HCT116 (cell line): ENCODE measurements at regions not wholly inside any gene's neighbourhood (a gene's known extent, or its start where the extent isn't known, plus 50 kb on each side); places are given as distances from the start of the nearest gene placed in this dataset.

Experiments
- ATAC-seq: fragments of 200-7000 bp; cut with Tn5 transposase; 2 replicates; pipeline ENCODE4 v1.9.1; 2020; ENCODE audit warnings: mild to moderate bottlenecking, moderate library complexity
- BruUV-seq: library from RNA; stranded (reverse); fragments of 400-500 nt; replicated peaks from 2 replicates; lab custom pipeline; 2021; lab: Mats Ljungman, UMichigan
- CTCF ChIA-PET: fragments of 300-600 bp; sonication (Branson Sonifier 250); formaldehyde crosslinking; loops from one replicate; lab custom pipeline; 2021; ENCODE audit warnings: antibody characterized with exemption; lab: Charles Lee
- POLR2A ChIA-PET: fragments of 300-600, 350-600 bp; sonication (Branson Sonifier 250); formaldehyde crosslinking; loops from one replicate; lab custom pipeline; 2021; ENCODE audit warnings: antibody characterized with exemption; lab: Charles Lee
- RAD21 ChIA-PET, 2 experiments: fragments of 300-600 bp; sonication (Branson Sonifier 250); formaldehyde crosslinking; loops; one replicate each; lab custom pipeline; 2023; ENCODE audit warnings: low total read pairs in 2 of 2; ENCODE audit not compliant: uncharacterized antibody in 2 of 2, unreplicated experiment in 2 of 2, low non-redundant PET in 1 of 2; lab: Charles Lee
- DNase-seq: peaks from one replicate; pipeline ENCODE4 v3.0.0-alpha.2; 2010; ENCODE audit warnings: low read depth, low spot score
- H2AFZ ChIP-seq: fragments of 200-600 bp; shearing (Covaris generic), sonication (generic); 2 replicates; pipeline ENCODE4 v1.6.1; 2017; ENCODE audit warnings: low read depth, mixed run types, mixed read lengths, antibody characterized with exemption, low read length; ENCODE audit not compliant: poor library complexity, severe bottlenecking
- H3K27ac ChIP-seq: 2 replicates; pipeline ENCODE4 v1.5.1; 2012; ENCODE audit warnings: low read depth, low read length
- H3K27me3 ChIP-seq: fragments of 200-600 bp; sonication (generic); 2 replicates; pipeline ENCODE4 v1.6.1; 2016; ENCODE audit warnings: mixed run types, low read length, mixed read lengths; ENCODE audit not compliant: insufficient read depth
- H3K36me3 ChIP-seq, 2 experiments: fragments of 200-500 bp in 1 of 2; fragments of 200-600 bp in 1 of 2; sonication (Bioruptor generic) in 1 of 2; sonication (generic) in 1 of 2; 2 replicates each; pipeline versions ENCODE4 v1.5.1 to v1.6.1; 2014 to 2016; ENCODE audit warnings: low read length in 2 of 2, inconsistent platforms in 1 of 2, mixed read lengths in 1 of 2, mixed run types in 1 of 2; ENCODE audit not compliant: insufficient read depth in 2 of 2, control insufficient read depth in 1 of 2
- H3K4me1 ChIP-seq, 2 experiments: fragments of 200-600 bp in 1 of 2; sonication (generic) in 1 of 2; 2 replicates each; pipeline versions ENCODE4 v1.5.1 to v1.6.1; 2012 to 2017; ENCODE audit warnings: low read length in 2 of 2, inconsistent platforms in 1 of 2, mild to moderate bottlenecking in 1 of 2, mixed read lengths in 1 of 2, mixed run types in 1 of 2, moderate library complexity in 1 of 2; ENCODE audit not compliant: insufficient read depth in 2 of 2, control insufficient read depth in 1 of 2
- H3K4me2 ChIP-seq: fragments of 200-600 bp; sonication (generic); 2 replicates; pipeline ENCODE4 v1.6.1; 2017; ENCODE audit warnings: mixed run types, low read length, mixed read lengths
- H3K4me3 ChIP-seq, 2 experiments: fragments of 200-600 bp in 1 of 2; sonication (generic) in 1 of 2; replicated peaks in 1 of 2; 2 replicates each; pipeline ENCODE4 v1.5.1; 2011 to 2016; ENCODE audit warnings: low read length in 2 of 2, control low read depth in 1 of 2, low read depth in 1 of 2, mild to moderate bottlenecking in 1 of 2, mixed read lengths in 1 of 2, mixed run types in 1 of 2
- H3K79me2 ChIP-seq: fragments of 200-600 bp; sonication (generic); 2 replicates; pipeline ENCODE4 v1.6.1; 2017; ENCODE audit warnings: mild to moderate bottlenecking, mixed run types, low read length, moderate library complexity, mixed read lengths; ENCODE audit not compliant: insufficient read depth
- H3K9ac ChIP-seq: fragments of 200-600 bp; sonication (generic); 2 replicates; pipeline ENCODE4 v1.6.1; 2016; ENCODE audit warnings: low read length, mixed read lengths
- H3K9me2 ChIP-seq: fragments of 200-600 bp; sonication (generic), shearing (Covaris generic); 2 replicates; pipeline ENCODE4 v1.6.1; 2017; ENCODE audit warnings: mixed run types, mild to moderate bottlenecking, moderate library complexity; ENCODE audit not compliant: insufficient read depth
- H3K9me3 ChIP-seq, 2 experiments: fragments of 200-500 bp in 1 of 2; fragments of 200-600 bp in 1 of 2; sonication (Bioruptor generic) in 1 of 2; sonication (generic) in 1 of 2; 2 replicates each; pipeline ENCODE4 v1.6.1; 2014 to 2017; ENCODE audit warnings: low read length in 2 of 2, mixed read lengths in 2 of 2, inconsistent platforms in 1 of 2, low read depth in 1 of 2, mild to moderate bottlenecking in 1 of 2, mixed run types in 1 of 2, moderate library complexity in 1 of 2; ENCODE audit not compliant: control insufficient read depth in 1 of 2, insufficient read depth in 1 of 2
- H4K20me1 ChIP-seq: fragments of 200-600 bp; sonication (generic), shearing (Covaris generic); 2 replicates; pipeline ENCODE4 v1.6.1; 2017; ENCODE audit warnings: mixed run types, mild to moderate bottlenecking, moderate library complexity; ENCODE audit not compliant: insufficient read depth
- CBX3 ChIP-seq: IDR thresholded peaks from 2 replicates; pipeline ENCODE4 v1.6.1; 2012; ENCODE audit warnings: low read depth
- CEBPB ChIP-seq: IDR thresholded peaks from 2 replicates; pipeline ENCODE4 v1.6.1; 2012; ENCODE audit warnings: low read depth
- CTCF ChIP-seq, 3 experiments: fragments of 200-600 bp in 1 of 3; sonication (generic) in 1 of 3; IDR thresholded peaks in 2 of 3; conservative IDR thresholded peaks in 1 of 3; 2 replicates each; pipeline ENCODE4 v1.5.1; 2012 to 2017; ENCODE audit warnings: low read depth in 2 of 3, low read length in 2 of 3, antibody characterized with exemption in 1 of 3, borderline replicate concordance in 1 of 3, control low read depth in 1 of 3, mild to moderate bottlenecking in 1 of 3, mixed read lengths in 1 of 3, mixed run types in 1 of 3, moderate library complexity in 1 of 3; ENCODE audit not compliant: insufficient read depth in 1 of 3
- EGR1 ChIP-seq: IDR thresholded peaks from 2 replicates; pipeline ENCODE4 v1.6.1; 2012; ENCODE audit warnings: low read depth
- EZH2phosphoT487 ChIP-seq: fragments of 200-600 bp; IDR thresholded peaks from 2 replicates; pipeline ENCODE4 v1.6.1; 2018; ENCODE audit warnings: antibody characterized with exemption, borderline replicate concordance
- FOSL1 ChIP-seq: IDR thresholded peaks from 2 replicates; pipeline ENCODE4 v1.6.1; 2012; ENCODE audit warnings: low read depth
- JUND ChIP-seq: IDR thresholded peaks from 2 replicates; pipeline ENCODE4 v1.6.1; 2012
- POLR2A ChIP-seq: IDR thresholded peaks from 2 replicates; pipeline ENCODE4 v1.7.0; 2011; ENCODE audit warnings: borderline replicate concordance; ENCODE audit not compliant: insufficient read depth, insufficient read length; ENCODE audit errors: extremely low read depth
- REST ChIP-seq: IDR thresholded peaks from 2 replicates; pipeline ENCODE4 v1.6.1; 2012; ENCODE audit warnings: low read depth
- SP1 ChIP-seq: IDR thresholded peaks from 2 replicates; pipeline ENCODE4 v1.6.1; 2012; ENCODE audit warnings: low read depth
- TCF7L2 ChIP-seq: IDR thresholded peaks from 2 replicates; pipeline ENCODE4 v1.7.0; 2011; ENCODE audit warnings: borderline replicate concordance, inconsistent platforms; ENCODE audit not compliant: insufficient read depth, insufficient read length; ENCODE audit errors: extremely low read depth
- YY1 ChIP-seq: IDR thresholded peaks from 2 replicates; pipeline ENCODE4 v1.6.1; 2011; ENCODE audit warnings: low read length, low read depth, moderate library complexity, mild to moderate bottlenecking; ENCODE audit not compliant: insufficient replicate concordance; ENCODE audit errors: extremely low read depth
- ZNF274 ChIP-seq: fragments of 200-500 bp; sonication (Bioruptor generic); IDR thresholded peaks from 2 replicates; pipeline ENCODE4 v1.6.1; 2014; ENCODE audit warnings: mild to moderate bottlenecking, low read depth, low read length, inconsistent platforms
- intact Hi-C: fragments of 100-400 bp; cut with micrococcal nuclease; formaldehyde crosslinking; loops from 2 replicates; pipeline ENCODE4 v1.10.0; 2022

- Histone ChIP-seq H2AFZ (no peak overlapping the region), H3K27me3 (no peaks in the 10 kb centered on the region), H4K20me1 (no peaks in the 10 kb centered on the region), H3K4me3 (no peak overlapping the region), H3K9me3 (no peaks in the 10 kb centered on the region), H3K36me3 (no peaks in the 10 kb centered on the region), H3K27ac (no peak overlapping the region), H3K79me2 (no peaks in the 10 kb centered on the region)
- POLR2A ChIA-PET, result interaction anchor here (1.2 kb wide), 1 partner anchor 9 kb away, joined by 3 read pairs; no protein-coding TSS in a partner anchor
- intact Hi-C loops, result no loop called here
- no peak for DNase-seq
- no TSS peak for BruUV-seq
- no peak for TF ChIP-seq EZH2phosphoT487
- TF ChIP-seq POLR2A, result no peak
- TF ChIP-seq CBX3, result no peak
- no peak for TF ChIP-seq CEBPB
- TF ChIP-seq REST, result no peak
- TF ChIP-seq CTCF (IDR thresholded peaks at IDR 0.05 in 2 of 3, conservative IDR thresholded peaks at IDR 0.05 in 1 of 3; ENCODE audit: borderline replicate concordance in 1 of 3, insufficient read depth in 1 of 3, low read depth in 2 of 3, low read length in 2 of 3), result no peak
- no peak for TF ChIP-seq FOSL1
- TF ChIP-seq ZNF274, result no peak
- no peak for TF ChIP-seq SP1
- TF ChIP-seq YY1, result no peak
- TF ChIP-seq TCF7L2, result no peak
- TF ChIP-seq JUND, result no peak
- TF ChIP-seq EGR1, result no peak
- TF ChIP-seq, all 23 proteins: peak for 0
- RAD21 ChIA-PET, result no interaction called here
- H3K9ac ChIP-seq, result no peak overlapping the region
- no peak for ATAC-seq
- CTCF ChIA-PET, result no interaction called here
- no peaks in the 10 kb centered on the region for H3K9me2 ChIP-seq
- peaks cover 5 to 15% of the 10 kb centered on the region in 2 experiments; a peak in 2 of 4 replicates for H3K4me1 ChIP-seq
- no peak overlapping the region for H3K4me2 ChIP-seq
These were observed 68.8 kb upstream of the SIAH1 start for GRCh38 chr16:48454051-48454450.
